Bronchial epithelial cell (primary cell): ENCODE measurements at regions not wholly inside any gene's neighbourhood (a gene's known extent, or its start where the extent isn't known, plus 50 kb on each side); places are given as distances from the start of the nearest gene placed in this dataset.

Source experiments
- DNase-seq: peaks from one replicate; pipeline ENCODE4 v3.0.0-alpha.2; 2010; ENCODE audit warnings: low read depth
- FAIRE-seq: peaks from 2 replicates; lab custom pipeline; 2011; peaks lifted over from hg19 to GRCh38; lab: Jason Lieb, UNC
- H3K27me3 ChIP-seq: 2 replicates; pipeline ENCODE4 v1.5.1; 2011; ENCODE audit warnings: low read length; ENCODE audit not compliant: control insufficient read depth, insufficient read depth
- H3K36me3 ChIP-seq: 2 replicates; pipeline ENCODE4 v1.5.1; 2011; ENCODE audit warnings: low read length; ENCODE audit not compliant: control insufficient read depth, insufficient read depth
- H3K4me3 ChIP-seq: 2 replicates; pipeline ENCODE4 v1.5.1; 2011; ENCODE audit warnings: mild to moderate bottlenecking, low read depth, low read length, control low read depth
- TF ChIP-seq, protein P1 (sequence below): IDR thresholded peaks from 2 replicates; pipeline ENCODE4 v1.5.1; 2011; ENCODE audit warnings: mild to moderate bottlenecking, moderate library complexity, low read length, control low read depth, inconsistent platforms; ENCODE audit not compliant: insufficient read depth, severe bottlenecking

GRCh38 chr12:125473501-125473900 lies 408.3 kb downstream of the AACS start:
- Histone ChIP-seq H3K27me3 (no peaks in the 10 kb centered on the region), H3K36me3 (no peaks in the 10 kb centered on the region), H3K4me3 (no peak overlapping the region)
- no peak for FAIRE-seq
- TF ChIP-seq, protein P1, sequence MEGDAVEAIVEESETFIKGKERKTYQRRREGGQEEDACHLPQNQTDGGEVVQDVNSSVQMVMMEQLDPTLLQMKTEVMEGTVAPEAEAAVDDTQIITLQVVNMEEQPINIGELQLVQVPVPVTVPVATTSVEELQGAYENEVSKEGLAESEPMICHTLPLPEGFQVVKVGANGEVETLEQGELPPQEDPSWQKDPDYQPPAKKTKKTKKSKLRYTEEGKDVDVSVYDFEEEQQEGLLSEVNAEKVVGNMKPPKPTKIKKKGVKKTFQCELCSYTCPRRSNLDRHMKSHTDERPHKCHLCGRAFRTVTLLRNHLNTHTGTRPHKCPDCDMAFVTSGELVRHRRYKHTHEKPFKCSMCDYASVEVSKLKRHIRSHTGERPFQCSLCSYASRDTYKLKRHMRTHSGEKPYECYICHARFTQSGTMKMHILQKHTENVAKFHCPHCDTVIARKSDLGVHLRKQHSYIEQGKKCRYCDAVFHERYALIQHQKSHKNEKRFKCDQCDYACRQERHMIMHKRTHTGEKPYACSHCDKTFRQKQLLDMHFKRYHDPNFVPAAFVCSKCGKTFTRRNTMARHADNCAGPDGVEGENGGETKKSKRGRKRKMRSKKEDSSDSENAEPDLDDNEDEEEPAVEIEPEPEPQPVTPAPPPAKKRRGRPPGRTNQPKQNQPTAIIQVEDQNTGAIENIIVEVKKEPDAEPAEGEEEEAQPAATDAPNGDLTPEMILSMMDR: no peak
- DNase-seq: no peak

DNA sequence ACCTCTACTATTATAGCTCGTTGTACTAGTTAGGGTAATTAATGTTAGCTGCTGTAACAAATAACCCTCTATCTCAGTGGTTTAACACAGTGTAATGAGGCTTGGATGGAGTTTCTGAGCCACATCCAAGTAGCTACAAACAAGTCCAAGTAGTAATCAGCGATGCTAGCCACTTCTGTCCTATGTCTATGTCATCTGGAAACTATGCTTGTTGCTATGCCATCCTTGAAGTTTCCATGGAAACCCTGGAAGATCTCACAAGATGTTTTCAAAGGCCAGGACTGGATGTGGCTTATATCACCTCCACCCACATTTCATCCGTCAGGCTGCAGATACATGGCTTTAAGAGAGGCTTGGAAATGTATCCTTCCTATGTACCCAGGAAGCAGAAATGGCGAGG lies 422.1 kb downstream of the AACS start:
- TF ChIP-seq, protein P1: no peak
- H3K4me3 ChIP-seq: no peak overlapping the region
- no peaks in the 10 kb centered on the region for H3K27me3 ChIP-seq
- no peak for FAIRE-seq
- DNase-seq: no peak
- no peaks in the 10 kb centered on the region for H3K36me3 ChIP-seq

GRCh38 chr12:125491553-125491952 lies 426.3 kb downstream of the AACS start:
- TF ChIP-seq, protein P1: no peak
- H3K4me3 ChIP-seq: no peak overlapping the region
- H3K36me3 ChIP-seq: no peaks in the 10 kb centered on the region
- H3K27me3 ChIP-seq: no peaks in the 10 kb centered on the region
- DNase-seq: no peak
- no peak for FAIRE-seq

DNA sequence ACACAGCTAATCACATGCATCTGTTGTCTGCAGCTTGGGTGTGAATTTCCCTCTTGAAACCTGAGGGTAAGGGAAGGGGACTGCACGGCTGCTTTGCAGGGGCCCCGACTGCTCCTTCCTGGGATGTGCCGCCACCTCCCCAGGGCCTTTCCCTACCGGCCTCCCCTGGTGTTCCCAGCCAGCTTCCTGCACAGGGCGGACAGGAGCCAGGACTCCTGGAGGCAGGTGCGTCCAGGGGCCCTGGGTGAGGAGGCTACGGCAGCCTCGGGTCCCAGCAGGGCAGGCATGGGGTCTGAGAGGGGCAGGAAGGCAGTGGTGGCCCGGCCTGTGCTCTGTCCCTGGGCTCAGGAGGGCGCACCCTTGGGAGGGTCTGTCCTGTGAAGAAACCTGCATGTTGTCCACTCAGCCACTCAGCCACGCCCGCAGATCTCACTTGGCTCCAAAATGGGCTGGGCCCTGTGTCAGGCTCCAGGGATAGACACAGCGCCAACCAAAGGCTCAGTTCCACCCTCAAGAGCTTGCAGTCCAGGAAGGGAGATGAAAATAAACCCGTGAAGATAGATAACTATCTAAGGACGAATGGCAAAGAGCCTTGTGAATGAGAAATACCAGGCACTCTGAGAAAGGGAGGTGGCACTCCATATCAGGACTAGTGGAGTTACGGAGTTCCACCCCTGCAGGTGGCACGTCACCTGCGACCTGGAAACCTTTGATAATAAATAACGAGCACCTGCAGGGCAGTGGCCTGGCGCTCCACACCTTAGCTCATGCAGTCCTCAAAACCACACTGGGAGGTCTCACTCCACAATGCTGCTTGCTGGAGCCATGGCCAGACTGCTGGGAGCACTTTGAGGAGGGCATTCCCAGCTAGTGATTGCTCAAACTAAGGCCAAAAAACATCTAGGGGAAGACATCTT lies 427.4 kb downstream of the AACS start:
- FAIRE-seq (no peak), DNase-seq (no peak)
- Histone ChIP-seq H3K36me3 (no peaks in the 10 kb centered on the region), H3K27me3 (no peaks in the 10 kb centered on the region), H3K4me3 (no peak overlapping the region)
- TF ChIP-seq, protein P1: no peak

DNA sequence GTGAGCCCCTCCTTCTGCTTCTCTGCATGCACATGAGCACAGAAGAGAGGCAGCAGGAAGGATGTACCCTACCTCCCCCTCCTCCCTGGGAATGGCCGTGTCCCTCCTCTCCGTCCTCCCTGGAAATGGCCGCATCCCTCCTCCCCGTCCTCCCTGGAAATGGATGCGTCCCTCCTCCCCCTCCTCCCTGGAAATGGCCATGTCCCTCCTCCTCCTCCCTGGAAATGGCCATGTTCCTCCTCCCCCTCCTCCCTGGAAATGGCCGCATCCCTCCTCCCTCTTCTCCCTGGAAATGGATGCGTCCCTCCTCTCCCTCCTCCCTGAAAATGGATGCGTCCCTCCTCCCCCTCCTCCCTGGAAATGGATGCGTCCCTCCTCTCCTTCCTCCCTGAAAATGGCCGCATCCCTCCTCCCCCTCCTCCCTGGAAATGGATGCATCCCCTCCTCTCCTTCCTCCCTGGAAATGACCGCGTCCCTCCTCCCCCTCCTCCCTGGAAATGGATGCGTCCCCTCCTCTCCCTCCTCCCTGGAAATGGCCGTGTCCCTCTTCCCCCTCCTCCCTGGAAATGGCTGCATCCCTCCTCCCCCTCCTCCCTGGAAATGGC lies 428.6 kb downstream of the AACS start:
- DNase-seq (no peak), FAIRE-seq (no peak)
- no peaks in the 10 kb centered on the region for H3K27me3 ChIP-seq
- H3K36me3 ChIP-seq: no peaks in the 10 kb centered on the region
- TF ChIP-seq, protein P1: no peak
- H3K4me3 ChIP-seq: no peak overlapping the region
